ENCODE measurements at regions not wholly inside any gene's neighbourhood (a gene's known extent, or its start where the extent isn't known, plus 50 kb on each side); places are given as distances from the start of the nearest gene placed in this dataset.

DNA sequence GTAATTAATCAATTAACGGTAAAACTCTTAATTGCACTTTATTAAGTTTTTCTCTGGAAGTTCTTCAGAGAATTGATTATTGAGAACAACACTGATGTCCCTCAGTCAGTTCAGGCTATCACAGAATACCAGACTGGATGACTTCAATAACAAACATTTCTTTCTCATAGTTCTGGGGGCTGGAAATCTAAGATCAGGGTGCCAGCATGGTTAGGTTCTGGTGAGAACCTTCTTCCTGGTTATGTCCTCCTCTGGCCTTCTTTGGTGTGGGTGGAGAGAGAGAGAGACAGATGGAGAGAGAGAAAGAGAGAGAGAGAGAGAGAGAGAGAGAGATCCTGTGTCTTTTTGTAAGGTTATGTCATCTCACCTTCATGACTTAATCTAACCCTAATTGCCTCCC is 71.4 kb upstream of the DAP start:
- no peak for TF ChIP-seq EZH2 (IDR thresholded peaks at IDR 0.05)
- TF ChIP-seq, protein P1, sequence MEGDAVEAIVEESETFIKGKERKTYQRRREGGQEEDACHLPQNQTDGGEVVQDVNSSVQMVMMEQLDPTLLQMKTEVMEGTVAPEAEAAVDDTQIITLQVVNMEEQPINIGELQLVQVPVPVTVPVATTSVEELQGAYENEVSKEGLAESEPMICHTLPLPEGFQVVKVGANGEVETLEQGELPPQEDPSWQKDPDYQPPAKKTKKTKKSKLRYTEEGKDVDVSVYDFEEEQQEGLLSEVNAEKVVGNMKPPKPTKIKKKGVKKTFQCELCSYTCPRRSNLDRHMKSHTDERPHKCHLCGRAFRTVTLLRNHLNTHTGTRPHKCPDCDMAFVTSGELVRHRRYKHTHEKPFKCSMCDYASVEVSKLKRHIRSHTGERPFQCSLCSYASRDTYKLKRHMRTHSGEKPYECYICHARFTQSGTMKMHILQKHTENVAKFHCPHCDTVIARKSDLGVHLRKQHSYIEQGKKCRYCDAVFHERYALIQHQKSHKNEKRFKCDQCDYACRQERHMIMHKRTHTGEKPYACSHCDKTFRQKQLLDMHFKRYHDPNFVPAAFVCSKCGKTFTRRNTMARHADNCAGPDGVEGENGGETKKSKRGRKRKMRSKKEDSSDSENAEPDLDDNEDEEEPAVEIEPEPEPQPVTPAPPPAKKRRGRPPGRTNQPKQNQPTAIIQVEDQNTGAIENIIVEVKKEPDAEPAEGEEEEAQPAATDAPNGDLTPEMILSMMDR (IDR thresholded peaks at IDR 0.05): no peak
